KMS-11 (cell line): ENCODE measurements at regions not wholly inside any gene's neighbourhood (a gene's known extent, or its start where the extent isn't known, plus 50 kb on each side); places are given as distances from the start of the nearest gene placed in this dataset.

Source experiments
- H2AFZ ChIP-seq: fragments of 200-600 bp; sonication (generic); 2 replicates; pipeline ENCODE4 v1.6.1; 2016; ENCODE audit warnings: antibody characterized with exemption, mixed run types, low read depth
- H3K27ac ChIP-seq: fragments of 200-600 bp; sonication (generic); 2 replicates; pipeline ENCODE4 v1.6.1; 2016; ENCODE audit warnings: mild to moderate bottlenecking, mixed run types
- H3K27me3 ChIP-seq: fragments of 200-600 bp; sonication (generic); 2 replicates; pipeline ENCODE4 v1.6.1; 2017; ENCODE audit warnings: mild to moderate bottlenecking, low read depth, mixed run types, moderate library complexity; ENCODE audit not compliant: insufficient read depth
- H3K36me3 ChIP-seq: fragments of 200-600 bp; sonication (generic); 2 replicates; pipeline ENCODE4 v1.6.1; 2017; ENCODE audit warnings: mild to moderate bottlenecking, mixed run types; ENCODE audit not compliant: insufficient read depth
- H3K4me1 ChIP-seq: fragments of 200-600 bp; sonication (generic); 2 replicates; pipeline ENCODE4 v1.6.1; 2016; ENCODE audit warnings: mild to moderate bottlenecking, low read depth, mixed run types; ENCODE audit not compliant: poor library complexity, severe bottlenecking
- H3K4me2 ChIP-seq: fragments of 200-600 bp; sonication (generic); 2 replicates; pipeline ENCODE4 v1.7.0; 2016; ENCODE audit warnings: mild to moderate bottlenecking, mixed run types
- H3K4me3 ChIP-seq: fragments of 200-600 bp; sonication (generic); IDR thresholded peaks from 2 replicates; pipeline ENCODE4 v1.6.1; 2017; ENCODE audit warnings: low read depth, low read length, mixed read lengths; ENCODE audit not compliant: insufficient read depth
- H3K79me2 ChIP-seq: fragments of 200-600 bp; sonication (generic); 2 replicates; pipeline ENCODE4 v1.6.1; 2016; ENCODE audit warnings: low read depth, mixed run types; ENCODE audit not compliant: insufficient read depth
- H3K9ac ChIP-seq: fragments of 200-600 bp; sonication (generic); 2 replicates; pipeline ENCODE4 v1.6.1; 2016; ENCODE audit warnings: mild to moderate bottlenecking, mixed run types
- H4K20me1 ChIP-seq: fragments of 200-600 bp; sonication (generic); 2 replicates; pipeline ENCODE4 v1.6.1; 2016; ENCODE audit warnings: mild to moderate bottlenecking, mixed run types; ENCODE audit not compliant: insufficient read depth
- CTCF ChIP-seq: fragments of 200-600 bp; sonication (generic); conservative IDR thresholded peaks from 2 replicates; pipeline ENCODE4 v1.6.1; 2017; ENCODE audit warnings: low read depth, mild to moderate bottlenecking, antibody characterized with exemption, low read length, moderate library complexity, mixed read lengths

GRCh38 chr14:65242732-65243134, 140.4 kb upstream of the MAX start:
- TF ChIP-seq CTCF: no peak
- Histone ChIP-seq H3K9ac (no peak overlapping the region), H3K4me2 (no peak overlapping the region), H3K4me1 (peaks cover 10% of the 10 kb centered on the region), H3K79me2 (no peaks in the 10 kb centered on the region), H4K20me1 (no peaks in the 10 kb centered on the region), H3K27ac (no peak overlapping the region), H3K4me3 (no peak overlapping the region), H2AFZ (no peak overlapping the region), H3K27me3 (no peaks in the 10 kb centered on the region), H3K36me3 (no peaks in the 10 kb centered on the region)

GRCh38 chr14:65243766-65244442, 141.6 kb upstream of the MAX start:
- no peak overlapping the region for H2AFZ ChIP-seq
- no peaks in the 10 kb centered on the region for H3K27me3 ChIP-seq
- no peaks in the 10 kb centered on the region for H3K36me3 ChIP-seq
- H3K4me2 ChIP-seq: no peak overlapping the region
- no peaks in the 10 kb centered on the region for H3K79me2 ChIP-seq
- H3K27ac ChIP-seq: no peak overlapping the region
- peaks cover 10% of the 10 kb centered on the region for H3K4me1 ChIP-seq
- TF ChIP-seq CTCF: no peak
- no peaks in the 10 kb centered on the region for H4K20me1 ChIP-seq
- H3K9ac ChIP-seq: no peak overlapping the region
- H3K4me3 ChIP-seq: no peak overlapping the region

- TF ChIP-seq CTCF: no peak
- Histone ChIP-seq H3K4me3 (no peak overlapping the region), H2AFZ (no peak overlapping the region), H4K20me1 (no peaks in the 10 kb centered on the region), H3K27ac (no peak overlapping the region), H3K27me3 (no peaks in the 10 kb centered on the region), H3K4me2 (no peak overlapping the region), H3K79me2 (no peaks in the 10 kb centered on the region), H3K9ac (no peak overlapping the region), H3K4me1 (no peaks in the 10 kb centered on the region), H3K36me3 (no peaks in the 10 kb centered on the region)
Measured at GRCh38 chr14:65249471-65250161, 147.3 kb upstream of the MAX start.

- no peaks in the 10 kb centered on the region for H3K79me2 ChIP-seq
Measured at GRCh38 chr14:65250162-65250495, 147.8 kb upstream of the MAX start.

More at GRCh38 chr14:65250162-65250495, 147.8 kb upstream of the MAX start:
- Histone ChIP-seq H3K9ac (no peak overlapping the region), H3K4me1 (no peaks in the 10 kb centered on the region), H3K36me3 (no peaks in the 10 kb centered on the region), H3K4me3 (no peak overlapping the region), H2AFZ (no peak overlapping the region), H3K27me3 (no peaks in the 10 kb centered on the region), H3K4me2 (no peak overlapping the region), H3K27ac (no peak overlapping the region), H4K20me1 (no peaks in the 10 kb centered on the region)
- no peak for TF ChIP-seq CTCF
